B cell (primary cell): ENCODE measurements at regions not wholly inside any gene's neighbourhood (a gene's known extent, or its start where the extent isn't known, plus 50 kb on each side); places are given as distances from the start of the nearest gene placed in this dataset.

ENCODE experiments used
- ATAC-seq: fragments of 200-7000 bp; cut with Tn5 transposase; one replicate; pipeline ENCODE4 v1.10.0; 2021; ENCODE audit warnings: low read depth, mild to moderate bottlenecking, moderate number of reproducible peaks, moderate library complexity
- CTCF ChIA-PET: fragments of 350-600 bp; sonication (Branson Sonifier 250); formaldehyde crosslinking; loops from one replicate; lab custom pipeline; 2021; ENCODE audit warnings: antibody characterized with exemption, inconsistent platforms; lab: Charles Lee
- POLR2A ChIA-PET: fragments of 350-600 bp; sonication (Branson Sonifier 250); formaldehyde crosslinking; loops from one replicate; lab custom pipeline; 2021; ENCODE audit warnings: antibody characterized with exemption; lab: Charles Lee
- DNase-seq: peaks from one replicate; pipeline ENCODE4 v3.0.0; 2013
- H2AFZ ChIP-seq: 2 replicates; pipeline ENCODE4 v1.6.1; 2012; ENCODE audit warnings: mild to moderate bottlenecking, low read depth, low read length; ENCODE audit not compliant: insufficient read depth, poor library complexity, severe bottlenecking
- H3K27ac ChIP-seq, 2 donors: 1 replicate in 1 of 2; 2 replicates in 1 of 2; pipeline ENCODE4 v1.5.1; 2012 to 2013; ENCODE audit warnings: low read length in 2 of 2, mild to moderate bottlenecking in 2 of 2, moderate library complexity in 1 of 2
- H3K27me3 ChIP-seq, 4 experiments: fragments of 200-600 bp in 1 of 4; sonication (generic) in 1 of 4; replicated peaks in 1 of 4; 1 replicate in 2 of 4; 2 replicates in 2 of 4; pipeline versions ENCODE4 v1.6.1 to v1.7.0; 2013 to 2016; ENCODE audit warnings: low read length in 3 of 4, mild to moderate bottlenecking in 2 of 4, mixed read lengths in 1 of 4, moderate library complexity in 1 of 4; ENCODE audit not compliant: insufficient read depth in 4 of 4, control insufficient read depth in 3 of 4; ENCODE audit errors: control extremely low read depth in 1 of 4
- H3K36me3 ChIP-seq, 2 experiments: replicated peaks in 1 of 2; 1 replicate in 1 of 2; 2 replicates in 1 of 2; pipeline versions ENCODE4 v1.6.1 to v1.7.1; 2013; ENCODE audit warnings: low read length in 1 of 2; ENCODE audit not compliant: insufficient read depth in 2 of 2, control insufficient read depth in 1 of 2; ENCODE audit errors: control extremely low read depth in 1 of 2, extremely low read depth in 1 of 2
- H3K4me1 ChIP-seq, 2 donors: fragments of 200-600 bp in 1 of 2; sonication (generic) in 1 of 2; 1 replicate in 1 of 2; 2 replicates in 1 of 2; pipeline versions ENCODE4 v1.5.1 to v1.6.1; 2013 to 2017; ENCODE audit warnings: low read length in 2 of 2; ENCODE audit not compliant: control insufficient read depth in 2 of 2, insufficient read depth in 2 of 2
- H3K4me2 ChIP-seq: replicated peaks from 2 replicates; pipeline ENCODE3; 2012; ENCODE audit warnings: mild to moderate bottlenecking, low read depth, low read length; ENCODE audit not compliant: poor library complexity, severe bottlenecking
- H3K4me3 ChIP-seq, 5 experiments: fragments of 200-600 bp in 1 of 5; sonication (generic) in 1 of 5; 1 replicate in 3 of 5; 2 replicates in 2 of 5; pipeline versions ENCODE4 v1.5.1 to v1.7.0; 2011 to 2016; ENCODE audit warnings: low read length in 4 of 5, mild to moderate bottlenecking in 4 of 5, low read depth in 2 of 5, control low read depth in 1 of 5, moderate library complexity in 1 of 5; ENCODE audit not compliant: insufficient read depth in 1 of 5; ENCODE audit errors: control extremely low read depth in 1 of 5, extremely low read depth in 1 of 5
- H3K79me2 ChIP-seq: fragments of 200-600 bp; sonication (generic); one replicate; pipeline ENCODE4 v1.6.0; 2016; ENCODE audit warnings: low read length; ENCODE audit not compliant: control insufficient read depth, insufficient read depth
- H3K9ac ChIP-seq: fragments of 200-600 bp; sonication (generic); 2 replicates; pipeline ENCODE4 v1.6.1; 2017; ENCODE audit warnings: mild to moderate bottlenecking, low read length, moderate library complexity
- H3K9me3 ChIP-seq, 3 donors: one replicate each; pipeline versions ENCODE4 v1.6.1 to v1.7.1; 2013; ENCODE audit warnings: low read length in 2 of 3; ENCODE audit not compliant: control insufficient read depth in 2 of 3, insufficient read depth in 1 of 3; ENCODE audit errors: control extremely low read depth in 1 of 3
- H4K20me1 ChIP-seq: 2 replicates; pipeline ENCODE4 v1.6.0; 2012; ENCODE audit warnings: mild to moderate bottlenecking, low read length; ENCODE audit not compliant: insufficient read depth, control insufficient read depth, poor library complexity, severe bottlenecking
- H3K27ac Mint-ChIP-seq: one replicate; pipeline ENCODE4 v1.8.0; 2021; ENCODE audit warnings: mixed read lengths
- H3K27me3 Mint-ChIP-seq: one replicate; pipeline ENCODE4 v1.8.0; 2021; ENCODE audit warnings: mixed read lengths
- H3K4me1 Mint-ChIP-seq: one replicate; pipeline ENCODE4 v1.8.0; 2021; ENCODE audit warnings: mixed read lengths
- H3K4me3 Mint-ChIP-seq: one replicate; pipeline ENCODE4 v1.8.0; 2021; ENCODE audit warnings: mixed read lengths
- H3K9me3 Mint-ChIP-seq: one replicate; pipeline ENCODE4 v1.8.0; 2022; ENCODE audit warnings: mixed read lengths; ENCODE audit not compliant: insufficient read depth
- CTCF ChIP-seq: fragments of 200-600 bp; IDR thresholded peaks from one replicate; pipeline ENCODE4 v1.8.0; 2022; ENCODE audit warnings: antibody characterized with exemption, mild to moderate bottlenecking
- EZH2 ChIP-seq: IDR thresholded peaks from 2 replicates; pipeline ENCODE4 v1.6.1; 2012; ENCODE audit warnings: borderline replicate concordance, low read depth, mild to moderate bottlenecking, moderate library complexity, low read length; ENCODE audit not compliant: insufficient read depth, poor library complexity, severe bottlenecking
- WGBS: methylation state at CpG from one replicate; pipeline ENCODE4 v1.1.5; 2013; ENCODE audit warnings: missing lambda C conversion rate; ENCODE audit not compliant: insufficient coverage; 5-methylcytosine and 5-hydroxymethylcytosine counted together
- intact Hi-C: fragments of 100-400 bp; cut with micrococcal nuclease; formaldehyde crosslinking; loops from one replicate; pipeline ENCODE4 v1.10.0; 2022

GRCh38 chr11:26790738-26791137, 68.9 kb upstream of the SLC5A12 start:
- WGBS, result 70% methylated on average over 2 of the region's 3 CpGs
- Histone ChIP-seq H3K4me3 (no peak overlapping the region), H3K4me1 (no peaks in the 10 kb centered on the region), H3K36me3 (no peaks in the 10 kb centered on the region), H3K9me3 (no peaks in the 10 kb centered on the region), H3K79me2 (no peaks in the 10 kb centered on the region), H3K27ac (no peak overlapping the region), H3K27me3 (no peaks in the 10 kb centered on the region), H4K20me1 (no peaks in the 10 kb centered on the region), H2AFZ (no peak overlapping the region), H3K9ac (no peak overlapping the region), H3K4me2 (no peak overlapping the region)
- no peak for DNase-seq
- Mint-ChIP-seq H3K4me3 (no peak overlapping the region), H3K27me3 (no peaks in the 10 kb centered on the region), H3K9me3 (no peaks in the 10 kb centered on the region), H3K27ac (no peak overlapping the region), H3K4me1 (no peaks in the 10 kb centered on the region)
- ChIA-PET POLR2A (no interaction called here), CTCF (no interaction called here)
- no peak for ATAC-seq
- no peak for TF ChIP-seq CTCF
- no peak for TF ChIP-seq EZH2
- intact Hi-C loops, result no loop called here

- Histone ChIP-seq H3K79me2 (no peaks in the 10 kb centered on the region), H2AFZ (no peak overlapping the region), H3K27me3 (no peaks in the 10 kb centered on the region), H3K4me2 (no peak overlapping the region), H3K9me3 (no peaks in the 10 kb centered on the region), H3K4me1 (no peaks in the 10 kb centered on the region), H3K9ac (no peak overlapping the region), H3K4me3 (no peak overlapping the region), H3K27ac (no peak overlapping the region), H4K20me1 (no peaks in the 10 kb centered on the region), H3K36me3 (no peaks in the 10 kb centered on the region)
- H3K9me3 Mint-ChIP-seq, result no peaks in the 10 kb centered on the region
- no peak for ATAC-seq
- no peaks in the 10 kb centered on the region for H3K27me3 Mint-ChIP-seq
- TF ChIP-seq EZH2, result no peak
- TF ChIP-seq CTCF, result no peak
- no peaks in the 10 kb centered on the region for H3K4me1 Mint-ChIP-seq
- ChIA-PET POLR2A (no interaction called here), CTCF (no interaction called here)
- H3K4me3 Mint-ChIP-seq, result no peak overlapping the region
- no peak overlapping the region for H3K27ac Mint-ChIP-seq
- no peak for DNase-seq
- intact Hi-C loops, result no loop called here
These were observed 71.1 kb upstream of the SLC5A12 start for GRCh38 chr11:26792941-26793340.
